ENCODE measurements at regions not wholly inside any gene's neighbourhood (a gene's known extent, or its start where the extent isn't known, plus 50 kb on each side); places are given as distances from the start of the nearest gene placed in this dataset.

GRCh38 chrY:11293392-11293791 lies 1407.6 kb upstream of the USP9Y start:
- no peak for DNase-seq (ENCODE audit: low spot score)

- peak; percentile 35 for DNase-seq (ENCODE audit: low spot score)
These were observed 1366.9 kb upstream of the USP9Y start for GRCh38 chrY:11334151-11334550.

Data from Ammon's horn (tissue), 1 donor.